Liver (tissue), 7 donors: ENCODE measurements at regions not wholly inside any gene's neighbourhood (a gene's known extent, or its start where the extent isn't known, plus 50 kb on each side); places are given as distances from the start of the nearest gene placed in this dataset.

Experiments
- DNase-seq: peaks from one replicate; pipeline ENCODE4 v3.0.0-alpha.2; 2017; ENCODE audit warnings: low spot score
- H3K27ac ChIP-seq, 2 donors: one replicate each; pipeline ENCODE4 v1.7.0; 2013; ENCODE audit warnings: inconsistent platforms in 2 of 2, low read length in 2 of 2, control low read depth in 1 of 2, low read depth in 1 of 2, mild to moderate bottlenecking in 1 of 2
- H3K27me3 ChIP-seq, 4 donors: one replicate each; pipeline versions ENCODE4 v1.6.1 to v1.7.0; 2013; ENCODE audit warnings: low read length in 3 of 4, inconsistent platforms in 1 of 4, mild to moderate bottlenecking in 1 of 4, moderate library complexity in 1 of 4; ENCODE audit not compliant: control insufficient read depth in 4 of 4, insufficient read depth in 4 of 4
- H3K36me3 ChIP-seq, 4 donors: one replicate each; pipeline versions ENCODE4 v1.6.1 to v1.7.0; 2013; ENCODE audit warnings: low read length in 3 of 4, mild to moderate bottlenecking in 3 of 4, low read depth in 1 of 4, moderate library complexity in 1 of 4; ENCODE audit not compliant: control insufficient read depth in 4 of 4, insufficient read depth in 3 of 4
- H3K4me1 ChIP-seq, 4 donors: one replicate each; pipeline versions ENCODE4 v1.6.1 to v1.7.0; 2013; ENCODE audit warnings: low read length in 3 of 4, mild to moderate bottlenecking in 3 of 4, moderate library complexity in 1 of 4; ENCODE audit not compliant: control insufficient read depth in 4 of 4, insufficient read depth in 4 of 4
- H3K4me3 ChIP-seq, 3 donors: one replicate each; pipeline versions ENCODE4 v1.6.1 to v1.7.0; 2013; ENCODE audit warnings: low read length in 3 of 3, control low read depth in 1 of 3, low read depth in 1 of 3, mild to moderate bottlenecking in 1 of 3
- H3K9ac ChIP-seq, 2 donors: one replicate each; pipeline ENCODE4 v1.7.0; 2013; ENCODE audit warnings: low read length in 2 of 2, mild to moderate bottlenecking in 2 of 2, moderate library complexity in 2 of 2, control low read depth in 1 of 2, low read depth in 1 of 2
- H3K9me3 ChIP-seq, 4 donors: one replicate each; pipeline versions ENCODE4 v1.6.1 to v1.7.0; 2013; ENCODE audit warnings: low read length in 3 of 4; ENCODE audit not compliant: control insufficient read depth in 4 of 4
- FOXA1 ChIP-seq: IDR thresholded peaks from 2 replicates; pipeline ENCODE4 v1.6.1; 2016; ENCODE audit warnings: antibody characterized with exemption
- FOXA2 ChIP-seq: IDR thresholded peaks from 2 replicates; pipeline ENCODE4 v1.6.1; 2016; ENCODE audit warnings: antibody characterized with exemption
- HNF4G ChIP-seq: IDR thresholded peaks from 2 replicates; pipeline ENCODE4 v1.6.1; 2016; ENCODE audit warnings: antibody characterized with exemption
- JUND ChIP-seq, 2 donors: IDR thresholded peaks; 2 replicates each; pipeline ENCODE4 v1.6.1; 2016; ENCODE audit warnings: antibody characterized with exemption in 2 of 2
- NR2F2 ChIP-seq: IDR thresholded peaks from 2 replicates; pipeline ENCODE4 v1.6.1; 2016; ENCODE audit warnings: antibody characterized with exemption
- RXRA ChIP-seq, 2 donors: IDR thresholded peaks; 2 replicates each; pipeline ENCODE4 v1.6.1; 2017 to 2018; ENCODE audit warnings: antibody characterized with exemption in 2 of 2, mild to moderate bottlenecking in 1 of 2
- SP1 ChIP-seq: IDR thresholded peaks from 2 replicates; pipeline ENCODE4 v1.6.1; 2018; ENCODE audit warnings: antibody characterized with exemption, mild to moderate bottlenecking
- TAF1 ChIP-seq: conservative IDR thresholded peaks from 2 replicates; pipeline ENCODE4 v1.6.1; 2016; ENCODE audit warnings: antibody characterized with exemption, mild to moderate bottlenecking
- WGBS: extraction: QIAGEN DNeasy Blood & Tissue Kit; methylation state at CpG from one replicate; pipeline ENCODE4 v1.1.7; 2013; 5-methylcytosine and 5-hydroxymethylcytosine counted together
- TF ChIP-seq, protein P1 (sequence below): IDR thresholded peaks from 2 replicates; pipeline ENCODE4 v1.6.1; 2016; ENCODE audit warnings: antibody characterized with exemption, mild to moderate bottlenecking
- TF ChIP-seq, protein P2 (sequence below): IDR thresholded peaks from 2 replicates; pipeline ENCODE4 v1.6.1; 2016; ENCODE audit warnings: antibody characterized with exemption
- TF ChIP-seq, protein P3 (sequence below): IDR thresholded peaks from 2 replicates; pipeline ENCODE4 v1.6.1; 2016; ENCODE audit warnings: antibody characterized with exemption
- TF ChIP-seq, protein P4 (sequence below): IDR thresholded peaks from 2 replicates; pipeline ENCODE4 v1.6.1; 2016; ENCODE audit warnings: antibody characterized with exemption
- donor health status: healthy.
- donor health status: healthy.
- donor health status: healthy.
- donor health status: healthy.

DNA sequence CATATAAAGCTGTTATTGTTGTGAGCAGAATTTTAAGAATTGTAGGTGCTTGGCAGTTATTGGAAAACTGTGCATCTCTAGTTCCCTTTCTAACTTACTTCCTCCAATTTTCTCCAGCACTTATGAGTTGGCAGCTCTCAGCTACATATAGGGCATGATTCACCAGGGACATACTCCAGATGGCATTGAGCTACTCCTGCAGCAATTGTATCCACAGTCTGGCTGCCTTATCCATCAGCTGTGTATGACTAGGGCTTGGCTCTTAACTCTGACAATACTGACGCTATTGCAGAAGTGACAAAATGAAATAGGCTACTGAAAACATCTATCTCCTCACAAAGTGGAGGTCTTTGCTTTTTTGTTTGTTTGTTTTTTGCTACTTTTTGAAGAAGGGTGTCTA lies 276.7 kb downstream of the POU4F1 start (continued):
- TF ChIP-seq, protein P1, sequence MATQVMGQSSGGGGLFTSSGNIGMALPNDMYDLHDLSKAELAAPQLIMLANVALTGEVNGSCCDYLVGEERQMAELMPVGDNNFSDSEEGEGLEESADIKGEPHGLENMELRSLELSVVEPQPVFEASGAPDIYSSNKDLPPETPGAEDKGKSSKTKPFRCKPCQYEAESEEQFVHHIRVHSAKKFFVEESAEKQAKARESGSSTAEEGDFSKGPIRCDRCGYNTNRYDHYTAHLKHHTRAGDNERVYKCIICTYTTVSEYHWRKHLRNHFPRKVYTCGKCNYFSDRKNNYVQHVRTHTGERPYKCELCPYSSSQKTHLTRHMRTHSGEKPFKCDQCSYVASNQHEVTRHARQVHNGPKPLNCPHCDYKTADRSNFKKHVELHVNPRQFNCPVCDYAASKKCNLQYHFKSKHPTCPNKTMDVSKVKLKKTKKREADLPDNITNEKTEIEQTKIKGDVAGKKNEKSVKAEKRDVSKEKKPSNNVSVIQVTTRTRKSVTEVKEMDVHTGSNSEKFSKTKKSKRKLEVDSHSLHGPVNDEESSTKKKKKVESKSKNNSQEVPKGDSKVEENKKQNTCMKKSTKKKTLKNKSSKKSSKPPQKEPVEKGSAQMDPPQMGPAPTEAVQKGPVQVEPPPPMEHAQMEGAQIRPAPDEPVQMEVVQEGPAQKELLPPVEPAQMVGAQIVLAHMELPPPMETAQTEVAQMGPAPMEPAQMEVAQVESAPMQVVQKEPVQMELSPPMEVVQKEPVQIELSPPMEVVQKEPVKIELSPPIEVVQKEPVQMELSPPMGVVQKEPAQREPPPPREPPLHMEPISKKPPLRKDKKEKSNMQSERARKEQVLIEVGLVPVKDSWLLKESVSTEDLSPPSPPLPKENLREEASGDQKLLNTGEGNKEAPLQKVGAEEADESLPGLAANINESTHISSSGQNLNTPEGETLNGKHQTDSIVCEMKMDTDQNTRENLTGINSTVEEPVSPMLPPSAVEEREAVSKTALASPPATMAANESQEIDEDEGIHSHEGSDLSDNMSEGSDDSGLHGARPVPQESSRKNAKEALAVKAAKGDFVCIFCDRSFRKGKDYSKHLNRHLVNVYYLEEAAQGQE = no peak

DNA sequence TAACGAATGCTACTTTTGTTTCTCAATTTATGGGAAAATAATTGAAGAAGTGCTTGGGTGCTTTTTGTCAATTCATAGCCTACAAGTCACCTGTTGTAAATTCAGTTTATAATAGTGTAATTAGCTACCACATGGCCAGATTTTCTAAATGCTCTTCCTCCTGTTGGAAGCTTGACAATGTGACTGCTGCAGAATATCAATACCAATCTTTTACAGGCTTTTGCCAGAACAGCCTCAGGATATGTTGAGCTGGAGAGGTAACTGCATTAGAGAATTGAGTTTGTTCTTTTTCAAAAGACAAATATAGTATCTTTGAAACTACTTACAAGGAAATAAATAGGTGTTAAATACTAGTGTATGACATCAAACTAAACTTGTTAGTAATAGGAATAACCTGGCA lies 277.8 kb downstream of the POU4F1 start:
- H3K9ac ChIP-seq = no peak overlapping the region
- no peaks in the 10 kb centered on the region for H3K9me3 ChIP-seq
- TF ChIP-seq SP1 (no peak), FOXA2 (no peak), RXRA (IDR thresholded peaks at IDR 0.05) (no peak)
- TF ChIP-seq, protein P2, sequence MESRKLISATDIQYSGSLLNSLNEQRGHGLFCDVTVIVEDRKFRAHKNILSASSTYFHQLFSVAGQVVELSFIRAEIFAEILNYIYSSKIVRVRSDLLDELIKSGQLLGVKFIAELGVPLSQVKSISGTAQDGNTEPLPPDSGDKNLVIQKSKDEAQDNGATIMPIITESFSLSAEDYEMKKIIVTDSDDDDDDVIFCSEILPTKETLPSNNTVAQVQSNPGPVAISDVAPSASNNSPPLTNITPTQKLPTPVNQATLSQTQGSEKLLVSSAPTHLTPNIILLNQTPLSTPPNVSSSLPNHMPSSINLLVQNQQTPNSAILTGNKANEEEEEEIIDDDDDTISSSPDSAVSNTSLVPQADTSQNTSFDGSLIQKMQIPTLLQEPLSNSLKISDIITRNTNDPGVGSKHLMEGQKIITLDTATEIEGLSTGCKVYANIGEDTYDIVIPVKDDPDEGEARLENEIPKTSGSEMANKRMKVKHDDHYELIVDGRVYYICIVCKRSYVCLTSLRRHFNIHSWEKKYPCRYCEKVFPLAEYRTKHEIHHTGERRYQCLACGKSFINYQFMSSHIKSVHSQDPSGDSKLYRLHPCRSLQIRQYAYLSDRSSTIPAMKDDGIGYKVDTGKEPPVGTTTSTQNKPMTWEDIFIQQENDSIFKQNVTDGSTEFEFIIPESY = no peak
- H3K4me3 ChIP-seq = no peak overlapping the region
- no peaks in the 10 kb centered on the region for H3K36me3 ChIP-seq
- H3K27me3 ChIP-seq = no peaks in the 10 kb centered on the region
- DNase-seq = no peak
- H3K4me1 ChIP-seq = no peaks in the 10 kb centered on the region
- 83% methylated on average over 1 of the region's 1 CpG for WGBS
- H3K27ac ChIP-seq = no peak overlapping the region

DNA sequence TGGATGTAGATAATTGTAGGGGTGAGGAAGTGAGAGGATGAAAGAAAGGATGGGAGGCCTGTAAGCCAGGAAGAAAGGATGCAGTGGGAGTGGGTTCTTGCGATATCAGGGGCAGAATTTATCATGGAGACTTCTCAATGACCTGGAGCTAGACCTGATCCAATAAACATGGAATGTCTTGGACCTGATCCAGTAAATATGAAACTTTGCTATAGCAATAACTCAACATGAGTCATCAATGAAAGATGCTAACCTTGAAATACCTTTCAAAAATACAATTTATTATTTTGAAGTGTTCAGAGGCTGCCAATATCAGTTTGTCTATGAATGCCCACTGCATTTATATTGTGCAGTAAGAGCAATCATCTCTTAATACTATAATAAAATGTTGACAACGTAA lies 279.5 kb downstream of the POU4F1 start:
- Histone ChIP-seq H3K9ac (no peak overlapping the region), H3K9me3 (no peaks in the 10 kb centered on the region), H3K4me3 (no peak overlapping the region), H3K36me3 (no peaks in the 10 kb centered on the region), H3K27ac (no peak overlapping the region), H3K4me1 (no peaks in the 10 kb centered on the region), H3K27me3 (no peaks in the 10 kb centered on the region)
- WGBS = 83% methylated on average over 2 of the region's 2 CpGs
- TF ChIP-seq RXRA (IDR thresholded peaks at IDR 0.05) = no peak
- TF ChIP-seq NR2F2 = no peak
- TF ChIP-seq FOXA1 = no peak
- TF ChIP-seq TAF1 = no peak
- TF ChIP-seq HNF4G = no peak
- no peak for TF ChIP-seq JUND (IDR thresholded peaks at IDR 0.05)
- TF ChIP-seq, protein P3, sequence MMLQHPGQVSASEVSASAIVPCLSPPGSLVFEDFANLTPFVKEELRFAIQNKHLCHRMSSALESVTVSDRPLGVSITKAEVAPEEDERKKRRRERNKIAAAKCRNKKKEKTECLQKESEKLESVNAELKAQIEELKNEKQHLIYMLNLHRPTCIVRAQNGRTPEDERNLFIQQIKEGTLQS = no peak
- TF ChIP-seq, protein P4, sequence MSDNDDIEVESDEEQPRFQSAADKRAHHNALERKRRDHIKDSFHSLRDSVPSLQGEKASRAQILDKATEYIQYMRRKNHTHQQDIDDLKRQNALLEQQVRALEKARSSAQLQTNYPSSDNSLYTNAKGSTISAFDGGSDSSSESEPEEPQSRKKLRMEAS = no peak
- TF ChIP-seq, protein P1 = no peak
- DNase-seq = no peak
